H1 (cell line): ENCODE measurements at regions not wholly inside any gene's neighbourhood (a gene's known extent, or its start where the extent isn't known, plus 50 kb on each side); places are given as distances from the start of the nearest gene placed in this dataset.

Experiments
- ASH2L ChIP-seq: fragments of 200-600, 300-600 bp; sonication (generic); IDR thresholded peaks from one replicate; pipeline ENCODE4 v1.7.1; 2017; ENCODE audit warnings: low read length
- CEBPB ChIP-seq: IDR thresholded peaks from 2 replicates; pipeline ENCODE4 v1.6.1; 2012; ENCODE audit warnings: low read depth, low read length
- HDAC6 ChIP-seq: IDR thresholded peaks from one replicate; pipeline ENCODE4 v1.7.1; 2012; ENCODE audit warnings: low read depth, mild to moderate bottlenecking, inconsistent platforms, low read length, moderate library complexity
- KDM1A ChIP-seq: fragments of 200-600, 300-600 bp; sonication (generic); IDR thresholded peaks from 2 replicates; pipeline ENCODE4 v1.7.1; 2016; ENCODE audit warnings: mild to moderate bottlenecking, low read length, borderline replicate concordance
- SIN3A ChIP-seq, 2 experiments: IDR thresholded peaks in 1 of 2; conservative IDR thresholded peaks in 1 of 2; 2 replicates each; pipeline ENCODE4 v1.6.1; 2011 to 2012; ENCODE audit warnings: low read length in 2 of 2, improper control_type of control experiment in 1 of 2, low read depth in 1 of 2, mild to moderate bottlenecking in 1 of 2
- TF ChIP-seq, protein P1 (sequence below): fragments of 300-600 bp; sonication (generic); IDR thresholded peaks from 2 replicates; pipeline ENCODE4 v1.7.1; 2012; ENCODE audit warnings: low read length, moderate library complexity, mild to moderate bottlenecking, inconsistent platforms; ENCODE audit not compliant: insufficient replicate concordance
- TF ChIP-seq, protein P2 (sequence below): IDR thresholded peaks from 2 replicates; pipeline ENCODE4 v1.6.1; 2012; ENCODE audit warnings: low read length, inconsistent platforms

- TF ChIP-seq, protein P1, sequence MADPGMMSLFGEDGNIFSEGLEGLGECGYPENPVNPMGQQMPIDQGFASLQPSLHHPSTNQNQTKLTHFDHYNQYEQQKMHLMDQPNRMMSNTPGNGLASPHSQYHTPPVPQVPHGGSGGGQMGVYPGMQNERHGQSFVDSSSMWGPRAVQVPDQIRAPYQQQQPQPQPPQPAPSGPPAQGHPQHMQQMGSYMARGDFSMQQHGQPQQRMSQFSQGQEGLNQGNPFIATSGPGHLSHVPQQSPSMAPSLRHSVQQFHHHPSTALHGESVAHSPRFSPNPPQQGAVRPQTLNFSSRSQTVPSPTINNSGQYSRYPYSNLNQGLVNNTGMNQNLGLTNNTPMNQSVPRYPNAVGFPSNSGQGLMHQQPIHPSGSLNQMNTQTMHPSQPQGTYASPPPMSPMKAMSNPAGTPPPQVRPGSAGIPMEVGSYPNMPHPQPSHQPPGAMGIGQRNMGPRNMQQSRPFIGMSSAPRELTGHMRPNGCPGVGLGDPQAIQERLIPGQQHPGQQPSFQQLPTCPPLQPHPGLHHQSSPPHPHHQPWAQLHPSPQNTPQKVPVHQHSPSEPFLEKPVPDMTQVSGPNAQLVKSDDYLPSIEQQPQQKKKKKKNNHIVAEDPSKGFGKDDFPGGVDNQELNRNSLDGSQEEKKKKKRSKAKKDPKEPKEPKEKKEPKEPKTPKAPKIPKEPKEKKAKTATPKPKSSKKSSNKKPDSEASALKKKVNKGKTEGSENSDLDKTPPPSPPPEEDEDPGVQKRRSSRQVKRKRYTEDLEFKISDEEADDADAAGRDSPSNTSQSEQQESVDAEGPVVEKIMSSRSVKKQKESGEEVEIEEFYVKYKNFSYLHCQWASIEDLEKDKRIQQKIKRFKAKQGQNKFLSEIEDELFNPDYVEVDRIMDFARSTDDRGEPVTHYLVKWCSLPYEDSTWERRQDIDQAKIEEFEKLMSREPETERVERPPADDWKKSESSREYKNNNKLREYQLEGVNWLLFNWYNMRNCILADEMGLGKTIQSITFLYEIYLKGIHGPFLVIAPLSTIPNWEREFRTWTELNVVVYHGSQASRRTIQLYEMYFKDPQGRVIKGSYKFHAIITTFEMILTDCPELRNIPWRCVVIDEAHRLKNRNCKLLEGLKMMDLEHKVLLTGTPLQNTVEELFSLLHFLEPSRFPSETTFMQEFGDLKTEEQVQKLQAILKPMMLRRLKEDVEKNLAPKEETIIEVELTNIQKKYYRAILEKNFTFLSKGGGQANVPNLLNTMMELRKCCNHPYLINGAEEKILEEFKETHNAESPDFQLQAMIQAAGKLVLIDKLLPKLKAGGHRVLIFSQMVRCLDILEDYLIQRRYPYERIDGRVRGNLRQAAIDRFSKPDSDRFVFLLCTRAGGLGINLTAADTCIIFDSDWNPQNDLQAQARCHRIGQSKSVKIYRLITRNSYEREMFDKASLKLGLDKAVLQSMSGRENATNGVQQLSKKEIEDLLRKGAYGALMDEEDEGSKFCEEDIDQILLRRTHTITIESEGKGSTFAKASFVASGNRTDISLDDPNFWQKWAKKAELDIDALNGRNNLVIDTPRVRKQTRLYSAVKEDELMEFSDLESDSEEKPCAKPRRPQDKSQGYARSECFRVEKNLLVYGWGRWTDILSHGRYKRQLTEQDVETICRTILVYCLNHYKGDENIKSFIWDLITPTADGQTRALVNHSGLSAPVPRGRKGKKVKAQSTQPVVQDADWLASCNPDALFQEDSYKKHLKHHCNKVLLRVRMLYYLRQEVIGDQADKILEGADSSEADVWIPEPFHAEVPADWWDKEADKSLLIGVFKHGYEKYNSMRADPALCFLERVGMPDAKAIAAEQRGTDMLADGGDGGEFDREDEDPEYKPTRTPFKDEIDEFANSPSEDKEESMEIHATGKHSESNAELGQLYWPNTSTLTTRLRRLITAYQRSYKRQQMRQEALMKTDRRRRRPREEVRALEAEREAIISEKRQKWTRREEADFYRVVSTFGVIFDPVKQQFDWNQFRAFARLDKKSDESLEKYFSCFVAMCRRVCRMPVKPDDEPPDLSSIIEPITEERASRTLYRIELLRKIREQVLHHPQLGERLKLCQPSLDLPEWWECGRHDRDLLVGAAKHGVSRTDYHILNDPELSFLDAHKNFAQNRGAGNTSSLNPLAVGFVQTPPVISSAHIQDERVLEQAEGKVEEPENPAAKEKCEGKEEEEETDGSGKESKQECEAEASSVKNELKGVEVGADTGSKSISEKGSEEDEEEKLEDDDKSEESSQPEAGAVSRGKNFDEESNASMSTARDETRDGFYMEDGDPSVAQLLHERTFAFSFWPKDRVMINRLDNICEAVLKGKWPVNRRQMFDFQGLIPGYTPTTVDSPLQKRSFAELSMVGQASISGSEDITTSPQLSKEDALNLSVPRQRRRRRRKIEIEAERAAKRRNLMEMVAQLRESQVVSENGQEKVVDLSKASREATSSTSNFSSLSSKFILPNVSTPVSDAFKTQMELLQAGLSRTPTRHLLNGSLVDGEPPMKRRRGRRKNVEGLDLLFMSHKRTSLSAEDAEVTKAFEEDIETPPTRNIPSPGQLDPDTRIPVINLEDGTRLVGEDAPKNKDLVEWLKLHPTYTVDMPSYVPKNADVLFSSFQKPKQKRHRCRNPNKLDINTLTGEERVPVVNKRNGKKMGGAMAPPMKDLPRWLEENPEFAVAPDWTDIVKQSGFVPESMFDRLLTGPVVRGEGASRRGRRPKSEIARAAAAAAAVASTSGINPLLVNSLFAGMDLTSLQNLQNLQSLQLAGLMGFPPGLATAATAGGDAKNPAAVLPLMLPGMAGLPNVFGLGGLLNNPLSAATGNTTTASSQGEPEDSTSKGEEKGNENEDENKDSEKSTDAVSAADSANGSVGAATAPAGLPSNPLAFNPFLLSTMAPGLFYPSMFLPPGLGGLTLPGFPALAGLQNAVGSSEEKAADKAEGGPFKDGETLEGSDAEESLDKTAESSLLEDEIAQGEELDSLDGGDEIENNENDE = no peak
- TF ChIP-seq SIN3A (conservative IDR thresholded peaks at IDR 0.05 in 1 of 2, IDR thresholded peaks at IDR 0.05 in 1 of 2; ENCODE audit: low read depth in 1 of 2, low read length in 2 of 2) (no peak), CEBPB (no peak), KDM1A (no peak), HDAC6 (no peak), ASH2L (no peak)
- TF ChIP-seq, protein P2, sequence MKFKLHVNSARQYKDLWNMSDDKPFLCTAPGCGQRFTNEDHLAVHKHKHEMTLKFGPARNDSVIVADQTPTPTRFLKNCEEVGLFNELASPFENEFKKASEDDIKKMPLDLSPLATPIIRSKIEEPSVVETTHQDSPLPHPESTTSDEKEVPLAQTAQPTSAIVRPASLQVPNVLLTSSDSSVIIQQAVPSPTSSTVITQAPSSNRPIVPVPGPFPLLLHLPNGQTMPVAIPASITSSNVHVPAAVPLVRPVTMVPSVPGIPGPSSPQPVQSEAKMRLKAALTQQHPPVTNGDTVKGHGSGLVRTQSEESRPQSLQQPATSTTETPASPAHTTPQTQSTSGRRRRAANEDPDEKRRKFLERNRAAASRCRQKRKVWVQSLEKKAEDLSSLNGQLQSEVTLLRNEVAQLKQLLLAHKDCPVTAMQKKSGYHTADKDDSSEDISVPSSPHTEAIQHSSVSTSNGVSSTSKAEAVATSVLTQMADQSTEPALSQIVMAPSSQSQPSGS = no peak
Observed at GRCh38 chr10:29794776-29795611, 160.2 kb upstream of the SVIL start (continued).
